Astrocyte (in vitro differentiated cells and primary cell): ENCODE measurements at regions not wholly inside any gene's neighbourhood (a gene's known extent, or its start where the extent isn't known, plus 50 kb on each side); places are given as distances from the start of the nearest gene placed in this dataset.

Experiments
- DNase-seq: peaks from one replicate; pipeline ENCODE4 v3.0.0-alpha.2; 2010; ENCODE audit warnings: low read depth
- FAIRE-seq: peaks from 2 replicates; lab custom pipeline; 2011; peaks lifted over from hg19 to GRCh38; lab: Jason Lieb, UNC
- H2AFZ ChIP-seq: 2 replicates; pipeline ENCODE4 v1.6.0; 2012; ENCODE audit warnings: low read depth, low read length, inconsistent platforms
- H3K27ac ChIP-seq: 2 replicates; pipeline ENCODE4 v1.5.1; 2011; ENCODE audit warnings: low read depth, low read length, inconsistent platforms
- H3K27me3 ChIP-seq: 2 replicates; pipeline ENCODE4 v1.6.0; 2011; ENCODE audit warnings: low read length, inconsistent platforms; ENCODE audit not compliant: insufficient read depth
- H3K36me3 ChIP-seq: 2 replicates; pipeline ENCODE4 v1.5.1; 2011; ENCODE audit warnings: low read length, inconsistent platforms; ENCODE audit not compliant: insufficient read depth
- H3K4me1 ChIP-seq: 2 replicates; pipeline ENCODE4 v1.5.1; 2011; ENCODE audit warnings: low read length, inconsistent platforms; ENCODE audit not compliant: insufficient read depth
- H3K4me2 ChIP-seq: 2 replicates; pipeline ENCODE4 v1.6.0; 2012; ENCODE audit warnings: low read length, inconsistent platforms
- H3K4me3 ChIP-seq: 2 replicates; pipeline ENCODE4 v1.5.1; 2011; ENCODE audit warnings: low read depth, mild to moderate bottlenecking, low read length, inconsistent platforms; ENCODE audit not compliant: insufficient read depth
- H3K79me2 ChIP-seq: 2 replicates; pipeline ENCODE4 v1.6.0; 2012; ENCODE audit warnings: mild to moderate bottlenecking, low read length, inconsistent platforms; ENCODE audit not compliant: insufficient read depth
- H3K9ac ChIP-seq: 2 replicates; pipeline ENCODE4 v1.6.0; 2012; ENCODE audit warnings: mild to moderate bottlenecking, low read length, inconsistent platforms
- H3K9me3 ChIP-seq: 2 replicates; pipeline ENCODE4 v1.5.1; 2012; ENCODE audit warnings: low read depth, mild to moderate bottlenecking, low read length, inconsistent platforms; ENCODE audit not compliant: insufficient read depth
- H4K20me1 ChIP-seq: 2 replicates; pipeline ENCODE4 v1.6.0; 2012; ENCODE audit warnings: low read length, inconsistent platforms; ENCODE audit not compliant: insufficient read depth
- H3K27ac Mint-ChIP-seq: one replicate; pipeline ENCODE4 v1.8.0; 2021; ENCODE audit warnings: mild to moderate bottlenecking, mixed read lengths; ENCODE audit not compliant: unreplicated experiment
- H3K27me3 Mint-ChIP-seq: one replicate; pipeline ENCODE4 v1.8.0; 2021; ENCODE audit warnings: low read depth, mixed read lengths; ENCODE audit not compliant: unreplicated experiment
- H3K36me3 Mint-ChIP-seq: one replicate; pipeline ENCODE4 v1.8.0; 2021; ENCODE audit warnings: low read depth, mixed read lengths; ENCODE audit not compliant: unreplicated experiment
- H3K4me1 Mint-ChIP-seq: one replicate; pipeline ENCODE4 v1.8.0; 2021; ENCODE audit warnings: low read depth, mixed read lengths; ENCODE audit not compliant: unreplicated experiment
- H3K4me3 Mint-ChIP-seq: one replicate; pipeline ENCODE4 v1.8.0; 2021; ENCODE audit warnings: mild to moderate bottlenecking, moderate library complexity, mixed read lengths; ENCODE audit not compliant: unreplicated experiment
- H3K9me3 Mint-ChIP-seq: one replicate; pipeline ENCODE4 v1.8.0; 2021; ENCODE audit warnings: mild to moderate bottlenecking, mixed read lengths; ENCODE audit not compliant: unreplicated experiment
- CTCF ChIP-seq: IDR thresholded peaks from 2 replicates; pipeline ENCODE4 v1.5.1; 2011; ENCODE audit warnings: low read depth, mild to moderate bottlenecking, inconsistent platforms, low read length, moderate library complexity; ENCODE audit not compliant: insufficient read depth
- EZH2 ChIP-seq: IDR thresholded peaks from 2 replicates; pipeline ENCODE4 v1.6.1; 2012; ENCODE audit warnings: mild to moderate bottlenecking, low read length, inconsistent platforms; ENCODE audit not compliant: insufficient read depth

GRCh38 chrX:69556060-69557011 is 52.2 kb downstream of the NALF2 start:
- H3K27ac ChIP-seq = no peak overlapping the region
- H3K4me1 Mint-ChIP-seq = peaks cover 11% of the 10 kb centered on the region
- H3K9me3 ChIP-seq = no peaks in the 10 kb centered on the region
- H3K4me3 Mint-ChIP-seq = peak overlapping the region; percentile 67
- H3K4me2 ChIP-seq = no peak overlapping the region
- no peak overlapping the region for H2AFZ ChIP-seq
- no peaks in the 10 kb centered on the region for H3K36me3 ChIP-seq
- H3K27me3 Mint-ChIP-seq = no peaks in the 10 kb centered on the region
- no peak for TF ChIP-seq EZH2
- no peak for TF ChIP-seq CTCF
- H3K27me3 ChIP-seq = no peaks in the 10 kb centered on the region
- no peaks in the 10 kb centered on the region for H3K79me2 ChIP-seq
- H3K4me3 ChIP-seq = no peak overlapping the region
- no peaks in the 10 kb centered on the region for H4K20me1 ChIP-seq
- peak; percentile 32 for FAIRE-seq
- H3K9ac ChIP-seq = no peak overlapping the region
- H3K4me1 ChIP-seq = no peaks in the 10 kb centered on the region
- H3K27ac Mint-ChIP-seq = peak overlapping the region; percentile 87
- peaks cover 2% of the 10 kb centered on the region for H3K9me3 Mint-ChIP-seq
- DNase-seq = no peak
- no peaks in the 10 kb centered on the region for H3K36me3 Mint-ChIP-seq

GRCh38 chrX:69562904-69563578 is 52.9 kb upstream of the EDA start:
- Histone ChIP-seq H3K9me3 (no peaks in the 10 kb centered on the region), H3K9ac (no peak overlapping the region), H4K20me1 (no peaks in the 10 kb centered on the region), H3K4me2 (no peak overlapping the region), H3K27ac (no peak overlapping the region), H3K4me3 (no peak overlapping the region), H3K27me3 (no peaks in the 10 kb centered on the region), H3K79me2 (no peaks in the 10 kb centered on the region), H3K36me3 (no peaks in the 10 kb centered on the region), H2AFZ (no peak overlapping the region), H3K4me1 (no peaks in the 10 kb centered on the region)
- Mint-ChIP-seq H3K4me3 (no peak overlapping the region), H3K27ac (no peak overlapping the region), H3K27me3 (no peaks in the 10 kb centered on the region), H3K36me3 (no peaks in the 10 kb centered on the region), H3K9me3 (peaks cover 2% of the 10 kb centered on the region), H3K4me1 (no peaks in the 10 kb centered on the region)
- FAIRE-seq (peak; percentile 13), DNase-seq (no peak)
- TF ChIP-seq EZH2 (no peak), CTCF (no peak)
